ENCODE measurements at regions not wholly inside any gene's neighbourhood (a gene's known extent, or its start where the extent isn't known, plus 50 kb on each side); places are given as distances from the start of the nearest gene placed in this dataset.

DNA sequence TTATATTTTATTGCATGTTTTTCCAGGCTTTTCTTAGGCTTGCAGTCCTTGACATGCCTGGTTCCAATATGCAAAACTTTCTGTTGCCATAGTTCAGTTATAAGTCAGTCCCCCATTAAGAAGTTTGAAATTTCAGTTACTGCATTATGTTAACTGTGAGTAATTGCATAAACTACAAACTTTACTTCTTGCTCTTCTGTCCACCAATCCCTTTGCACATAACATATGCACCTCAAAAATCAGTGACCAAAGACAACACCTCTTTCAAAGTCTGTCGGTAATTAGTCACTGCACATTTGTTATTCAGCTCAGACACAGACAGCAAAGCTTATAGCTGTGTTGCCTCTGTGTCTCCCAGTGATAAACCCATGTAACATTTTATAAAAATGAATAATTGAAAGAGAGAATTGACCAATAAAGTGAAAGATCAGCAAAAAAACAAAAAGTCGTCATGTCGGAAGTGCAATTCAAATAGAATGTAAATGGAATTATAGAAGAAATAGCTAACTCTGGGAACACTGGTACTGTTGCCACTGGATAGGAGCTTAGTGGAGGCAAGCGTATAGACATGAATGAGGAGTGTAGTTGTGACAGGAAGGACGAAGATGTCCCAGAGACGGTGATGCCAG is 50.3 kb upstream of the BTBD3 start:
- in situ Hi-C loops (cut with HindIII; ENCODE audit: low pct_unique_long_range_greater_than_20kb, low sequenced_read_pairs) (no loop called here), intact Hi-C loops (cut with micrococcal nuclease; ENCODE audit: unreplicated experiment) (no loop called here)
- Histone ChIP-seq H3K36me3 (ENCODE audit: control insufficient read depth, insufficient read depth, low read length) (no peaks in the 10 kb centered on the region; the same call in 1 of the 2 replicates), H3K4me3 (ENCODE audit: low read depth in 2 of 2, low read length in 2 of 2) (no peak overlapping the region), H3K27me3 (ENCODE audit: control insufficient read depth, insufficient read depth, low read length) (no peaks in the 10 kb centered on the region), H3K27ac (ENCODE audit: low read length) (no peak overlapping the region), H3K9me3 (ENCODE audit: control insufficient read depth, insufficient read depth, low read depth, low read length) (no peaks in the 10 kb centered on the region), H3K4me1 (ENCODE audit: control insufficient read depth, insufficient read depth, low read length) (no peaks in the 10 kb centered on the region)
- no peak for DNase-seq (ENCODE audit: low read depth, low spot score)
- BruUV-seq (replicated peaks), result no TSS peak
- no peak for TF ChIP-seq TCF7L2 (IDR thresholded peaks at IDR 0.05; ENCODE audit: low read depth, low read length)
- TF ChIP-seq, protein P1, sequence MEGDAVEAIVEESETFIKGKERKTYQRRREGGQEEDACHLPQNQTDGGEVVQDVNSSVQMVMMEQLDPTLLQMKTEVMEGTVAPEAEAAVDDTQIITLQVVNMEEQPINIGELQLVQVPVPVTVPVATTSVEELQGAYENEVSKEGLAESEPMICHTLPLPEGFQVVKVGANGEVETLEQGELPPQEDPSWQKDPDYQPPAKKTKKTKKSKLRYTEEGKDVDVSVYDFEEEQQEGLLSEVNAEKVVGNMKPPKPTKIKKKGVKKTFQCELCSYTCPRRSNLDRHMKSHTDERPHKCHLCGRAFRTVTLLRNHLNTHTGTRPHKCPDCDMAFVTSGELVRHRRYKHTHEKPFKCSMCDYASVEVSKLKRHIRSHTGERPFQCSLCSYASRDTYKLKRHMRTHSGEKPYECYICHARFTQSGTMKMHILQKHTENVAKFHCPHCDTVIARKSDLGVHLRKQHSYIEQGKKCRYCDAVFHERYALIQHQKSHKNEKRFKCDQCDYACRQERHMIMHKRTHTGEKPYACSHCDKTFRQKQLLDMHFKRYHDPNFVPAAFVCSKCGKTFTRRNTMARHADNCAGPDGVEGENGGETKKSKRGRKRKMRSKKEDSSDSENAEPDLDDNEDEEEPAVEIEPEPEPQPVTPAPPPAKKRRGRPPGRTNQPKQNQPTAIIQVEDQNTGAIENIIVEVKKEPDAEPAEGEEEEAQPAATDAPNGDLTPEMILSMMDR (IDR thresholded peaks at IDR 0.05), result no peak
- TF ChIP-seq, protein P2, sequence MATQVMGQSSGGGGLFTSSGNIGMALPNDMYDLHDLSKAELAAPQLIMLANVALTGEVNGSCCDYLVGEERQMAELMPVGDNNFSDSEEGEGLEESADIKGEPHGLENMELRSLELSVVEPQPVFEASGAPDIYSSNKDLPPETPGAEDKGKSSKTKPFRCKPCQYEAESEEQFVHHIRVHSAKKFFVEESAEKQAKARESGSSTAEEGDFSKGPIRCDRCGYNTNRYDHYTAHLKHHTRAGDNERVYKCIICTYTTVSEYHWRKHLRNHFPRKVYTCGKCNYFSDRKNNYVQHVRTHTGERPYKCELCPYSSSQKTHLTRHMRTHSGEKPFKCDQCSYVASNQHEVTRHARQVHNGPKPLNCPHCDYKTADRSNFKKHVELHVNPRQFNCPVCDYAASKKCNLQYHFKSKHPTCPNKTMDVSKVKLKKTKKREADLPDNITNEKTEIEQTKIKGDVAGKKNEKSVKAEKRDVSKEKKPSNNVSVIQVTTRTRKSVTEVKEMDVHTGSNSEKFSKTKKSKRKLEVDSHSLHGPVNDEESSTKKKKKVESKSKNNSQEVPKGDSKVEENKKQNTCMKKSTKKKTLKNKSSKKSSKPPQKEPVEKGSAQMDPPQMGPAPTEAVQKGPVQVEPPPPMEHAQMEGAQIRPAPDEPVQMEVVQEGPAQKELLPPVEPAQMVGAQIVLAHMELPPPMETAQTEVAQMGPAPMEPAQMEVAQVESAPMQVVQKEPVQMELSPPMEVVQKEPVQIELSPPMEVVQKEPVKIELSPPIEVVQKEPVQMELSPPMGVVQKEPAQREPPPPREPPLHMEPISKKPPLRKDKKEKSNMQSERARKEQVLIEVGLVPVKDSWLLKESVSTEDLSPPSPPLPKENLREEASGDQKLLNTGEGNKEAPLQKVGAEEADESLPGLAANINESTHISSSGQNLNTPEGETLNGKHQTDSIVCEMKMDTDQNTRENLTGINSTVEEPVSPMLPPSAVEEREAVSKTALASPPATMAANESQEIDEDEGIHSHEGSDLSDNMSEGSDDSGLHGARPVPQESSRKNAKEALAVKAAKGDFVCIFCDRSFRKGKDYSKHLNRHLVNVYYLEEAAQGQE (IDR thresholded peaks at IDR 0.05; ENCODE audit: insufficient read depth in 1 of 2, low read depth in 2 of 2, low read length in 1 of 2), result no peak
- no peak for TF ChIP-seq SIN3A (IDR thresholded peaks at IDR 0.05; ENCODE audit: borderline replicate concordance, insufficient read depth, low read depth, low read length)
- no peak for TF ChIP-seq POLR2AphosphoS5 (IDR thresholded peaks at IDR 0.05; ENCODE audit: low read depth, low read length)
- ChIA-PET CTCF (no interaction called here), POLR2A (no interaction called here)
- no peak for ATAC-seq

Data from Panc1 (cell line).